Tibial nerve (tissue), 4 donors: ENCODE measurements at regions not wholly inside any gene's neighbourhood (a gene's known extent, or its start where the extent isn't known, plus 50 kb on each side); places are given as distances from the start of the nearest gene placed in this dataset.

Source experiments
- DNase-seq, 2 donors: peaks; one replicate each; pipeline ENCODE4 v3.0.0-alpha.2; 2019; ENCODE audit warnings: low spot score in 2 of 2
- H3K27ac ChIP-seq, 4 donors: fragments of 200-600 bp; sonication (generic) in 3 of 4; one replicate each; pipeline ENCODE4 v1.5.1; 2017 to 2019; ENCODE audit warnings: mild to moderate bottlenecking in 1 of 4
- H3K27me3 ChIP-seq, 2 donors: fragments of 200-600 bp; sonication (generic) in 1 of 2; one replicate each; pipeline versions ENCODE4 v1.5.1 to v1.6.0; 2017 to 2019
- H3K36me3 ChIP-seq, 3 donors: fragments of 200-600 bp; sonication (generic); one replicate each; pipeline ENCODE4 v1.5.1; 2018 to 2019
- H3K4me1 ChIP-seq, 4 donors: fragments of 200-600 bp; sonication (generic) in 3 of 4; one replicate each; pipeline ENCODE4 v1.5.1; 2017 to 2019
- H3K4me3 ChIP-seq, 4 donors: fragments of 200-600 bp; sonication (generic) in 3 of 4; one replicate each; pipeline ENCODE4 v1.5.1; 2017 to 2019; ENCODE audit warnings: mild to moderate bottlenecking in 1 of 4, moderate library complexity in 1 of 4
- H3K9me3 ChIP-seq, 4 donors: fragments of 200-600 bp; sonication (generic) in 3 of 4; one replicate each; pipeline ENCODE4 v1.5.1; 2017 to 2019
- EP300 ChIP-seq, 2 donors: sonication (generic); formaldehyde crosslinking; IDR thresholded peaks; one replicate each; pipeline ENCODE4 v1.6.1; 2017; ENCODE audit warnings: antibody characterized with exemption in 2 of 2, mild to moderate bottlenecking in 1 of 2
- POLR2A ChIP-seq, 2 donors: fragments of 450-650 bp; IDR thresholded peaks; one replicate each; pipeline ENCODE4 v1.6.1; 2017; ENCODE audit warnings: antibody characterized with exemption in 2 of 2, mild to moderate bottlenecking in 2 of 2, moderate library complexity in 2 of 2
- WGBS, 2 donors: methylation state at CpG; one replicate each; pipeline ENCODE4 v1.1.5; 2018; 5-methylcytosine and 5-hydroxymethylcytosine counted together
- TF ChIP-seq, protein P1 (sequence below), 5 experiments: fragments of 200-600 bp in 3 of 5; fragments of 450-650 bp in 2 of 5; sonication (generic) in 3 of 5; IDR thresholded peaks; one replicate each; pipeline ENCODE4 v1.5.1; 2016 to 2019; ENCODE audit warnings: antibody characterized with exemption in 5 of 5, mild to moderate bottlenecking in 3 of 5, moderate library complexity in 2 of 5

- Histone ChIP-seq H3K27ac (peak overlapping the region in 2 of 4 donors; percentile 64 to 80), H3K4me3 (no peak overlapping the region), H3K27me3 (no peaks in the 10 kb centered on the region), H3K4me1 (peaks cover 0 to 26% (median 8%) of the 10 kb centered on the region in 4 donors), H3K36me3 (no peaks in the 10 kb centered on the region), H3K9me3 (no peaks in the 10 kb centered on the region)
- no peak for DNase-seq
- 46 to 56% methylated on average over 3 of the region's 3 CpGs for WGBS, 2 donors
- TF ChIP-seq, protein P1, sequence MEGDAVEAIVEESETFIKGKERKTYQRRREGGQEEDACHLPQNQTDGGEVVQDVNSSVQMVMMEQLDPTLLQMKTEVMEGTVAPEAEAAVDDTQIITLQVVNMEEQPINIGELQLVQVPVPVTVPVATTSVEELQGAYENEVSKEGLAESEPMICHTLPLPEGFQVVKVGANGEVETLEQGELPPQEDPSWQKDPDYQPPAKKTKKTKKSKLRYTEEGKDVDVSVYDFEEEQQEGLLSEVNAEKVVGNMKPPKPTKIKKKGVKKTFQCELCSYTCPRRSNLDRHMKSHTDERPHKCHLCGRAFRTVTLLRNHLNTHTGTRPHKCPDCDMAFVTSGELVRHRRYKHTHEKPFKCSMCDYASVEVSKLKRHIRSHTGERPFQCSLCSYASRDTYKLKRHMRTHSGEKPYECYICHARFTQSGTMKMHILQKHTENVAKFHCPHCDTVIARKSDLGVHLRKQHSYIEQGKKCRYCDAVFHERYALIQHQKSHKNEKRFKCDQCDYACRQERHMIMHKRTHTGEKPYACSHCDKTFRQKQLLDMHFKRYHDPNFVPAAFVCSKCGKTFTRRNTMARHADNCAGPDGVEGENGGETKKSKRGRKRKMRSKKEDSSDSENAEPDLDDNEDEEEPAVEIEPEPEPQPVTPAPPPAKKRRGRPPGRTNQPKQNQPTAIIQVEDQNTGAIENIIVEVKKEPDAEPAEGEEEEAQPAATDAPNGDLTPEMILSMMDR (IDR thresholded peaks at IDR 0.05): no peak
- no peak for TF ChIP-seq EP300 (IDR thresholded peaks at IDR 0.05)
- no peak for TF ChIP-seq POLR2A (IDR thresholded peaks at IDR 0.05)
These were observed 123.8 kb upstream of the MARCKS start for GRCh38 chr6:113733381-113733780.

- H3K4me1 ChIP-seq: peaks cover 0 to 26% (median 8%) of the 10 kb centered on the region in 4 donors
- peak overlapping the region in 2 of 4 donors; percentile 11 to 47 for H3K27ac ChIP-seq
- no peaks in the 10 kb centered on the region for H3K9me3 ChIP-seq
- H3K4me3 ChIP-seq: no peak overlapping the region
- H3K27me3 ChIP-seq: no peaks in the 10 kb centered on the region
- WGBS, 2 donors: 50 to 57% methylated on average over 3 of the region's 3 CpGs
- no peak for DNase-seq
- H3K36me3 ChIP-seq: no peaks in the 10 kb centered on the region
- TF ChIP-seq EP300 (IDR thresholded peaks at IDR 0.05): no peak
- no peak for TF ChIP-seq POLR2A (IDR thresholded peaks at IDR 0.05)
- TF ChIP-seq, protein P1 (IDR thresholded peaks at IDR 0.05): no peak
These were observed 122.2 kb upstream of the MARCKS start for GRCh38 chr6:113734982-113735381.

DNA sequence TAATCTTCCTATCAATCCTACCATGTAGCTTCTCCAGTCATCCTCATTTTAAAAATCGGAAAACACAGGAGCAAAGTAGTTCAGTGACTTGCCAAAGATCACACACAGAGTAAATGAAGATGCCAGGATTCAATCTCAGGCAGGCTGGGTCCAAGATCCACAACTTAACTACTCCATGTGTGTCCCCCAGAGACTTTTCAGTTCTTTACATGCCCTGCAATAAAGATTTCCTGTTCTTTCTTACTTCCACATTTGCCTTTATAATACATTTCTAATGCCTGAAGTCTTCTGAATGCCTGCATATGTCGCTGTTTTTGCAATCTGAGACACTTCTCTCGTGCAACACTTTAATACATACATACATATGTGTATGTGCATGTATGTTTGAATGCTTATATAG, 121.7 kb upstream of the MARCKS start:
- H3K27ac ChIP-seq: peak overlapping the region in 2 of 4 donors; percentile 11 to 47
- TF ChIP-seq, protein P1 (IDR thresholded peaks at IDR 0.05): no peak
- no peak for TF ChIP-seq EP300 (IDR thresholded peaks at IDR 0.05)
- TF ChIP-seq POLR2A (IDR thresholded peaks at IDR 0.05): no peak
- no peaks in the 10 kb centered on the region for H3K27me3 ChIP-seq
- no peak for DNase-seq
- H3K4me1 ChIP-seq: peaks cover 0 to 26% (median 8%) of the 10 kb centered on the region in 4 donors
- H3K36me3 ChIP-seq: no peaks in the 10 kb centered on the region
- H3K9me3 ChIP-seq: no peaks in the 10 kb centered on the region
- WGBS, 2 donors: 50 to 56% methylated on average over 3 of the region's 3 CpGs
- no peak overlapping the region for H3K4me3 ChIP-seq

- TF ChIP-seq, protein P1 (IDR thresholded peaks at IDR 0.05): no peak
- TF ChIP-seq EP300 (IDR thresholded peaks at IDR 0.05): no peak
- Histone ChIP-seq H3K27me3 (no peaks in the 10 kb centered on the region), H3K27ac (no peak overlapping the region), H3K4me1 (peaks cover 0 to 24% (median 8%) of the 10 kb centered on the region in 4 donors), H3K4me3 (no peak overlapping the region), H3K9me3 (no peaks in the 10 kb centered on the region), H3K36me3 (no peaks in the 10 kb centered on the region)
- DNase-seq: no peak
These were observed 120.2 kb upstream of the MARCKS start for GRCh38 chr6:113736978-113737377.

- H3K4me1 ChIP-seq: peaks cover 0 to 9% (median 0%) of the 10 kb centered on the region in 4 donors
- no peak overlapping the region for H3K4me3 ChIP-seq
- H3K36me3 ChIP-seq: no peaks in the 10 kb centered on the region
- H3K27ac ChIP-seq: no peak overlapping the region
- TF ChIP-seq POLR2A (IDR thresholded peaks at IDR 0.05) (no peak), EP300 (IDR thresholded peaks at IDR 0.05) (no peak)
- TF ChIP-seq, protein P1 (IDR thresholded peaks at IDR 0.05): no peak
- 79 to 81% methylated on average over 4 of the region's 4 CpGs for WGBS, 2 donors
- H3K9me3 ChIP-seq: no peaks in the 10 kb centered on the region
- no peak for DNase-seq
- no peaks in the 10 kb centered on the region for H3K27me3 ChIP-seq
These were observed 118.0 kb upstream of the MARCKS start for GRCh38 chr6:113739041-113739655.
